T-helper 17 cell (primary cell): ENCODE measurements at regions not wholly inside any gene's neighbourhood (a gene's known extent, or its start where the extent isn't known, plus 50 kb on each side); places are given as distances from the start of the nearest gene placed in this dataset.

ENCODE experiments used
- ATAC-seq: fragments of 150-1000 bp; cut with Tn5 transposase; 2 replicates; pipeline ENCODE4 v1.10.0; 2021; ENCODE audit warnings: mild to moderate bottlenecking, moderate library complexity
- DNase-seq, 3 donors: peaks; one replicate each; pipeline versions ENCODE4 v3.0.0 to v3.0.0-alpha.2; 2020 to 2021
- H3K9me3 ChIP-seq: one replicate; pipeline ENCODE4 v1.7.0; 2013; ENCODE audit warnings: low read length, mild to moderate bottlenecking; ENCODE audit not compliant: control insufficient read depth, poor library complexity, severe bottlenecking
- H3K27ac Mint-ChIP-seq: one replicate; pipeline ENCODE4 v1.8.0; 2022; ENCODE audit warnings: mild to moderate bottlenecking, moderate library complexity, mixed read lengths
- H3K27me3 Mint-ChIP-seq: one replicate; pipeline ENCODE4 v1.8.0; 2022; ENCODE audit warnings: mixed read lengths
- H3K36me3 Mint-ChIP-seq: one replicate; pipeline ENCODE4 v1.8.0; 2022; ENCODE audit warnings: low read depth, mixed read lengths
- H3K4me1 Mint-ChIP-seq: one replicate; pipeline ENCODE4 v1.8.0; 2022; ENCODE audit warnings: mild to moderate bottlenecking, mixed read lengths
- H3K4me3 Mint-ChIP-seq: one replicate; pipeline ENCODE4 v1.8.0; 2022; ENCODE audit warnings: mild to moderate bottlenecking, moderate library complexity, mixed read lengths

DNA sequence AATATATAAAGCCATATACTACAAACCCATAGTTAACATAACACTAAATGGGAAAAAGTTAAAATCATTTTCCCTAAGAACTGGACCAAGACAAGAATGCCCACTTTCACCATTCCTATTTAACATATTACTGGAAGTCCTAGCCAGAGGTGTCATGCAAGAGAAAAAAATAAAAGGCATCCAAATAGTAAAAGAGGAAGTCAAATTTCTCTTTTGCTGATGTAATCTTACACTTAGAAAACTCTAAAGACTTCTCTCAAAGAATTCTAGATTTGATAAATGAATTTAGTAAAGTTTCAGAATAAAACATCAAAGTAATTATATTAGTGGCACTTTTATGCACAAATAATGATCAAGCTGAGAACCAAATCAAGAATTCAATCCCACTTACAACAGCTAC lies 678.9 kb upstream of the SLITRK5 start:
- ATAC-seq (no peak), DNase-seq (no peak)
- Mint-ChIP-seq H3K4me3 (no peak overlapping the region), H3K36me3 (no peaks in the 10 kb centered on the region), H3K27ac (no peak overlapping the region), H3K27me3 (no peaks in the 10 kb centered on the region), H3K4me1 (no peaks in the 10 kb centered on the region)
- no peaks in the 10 kb centered on the region for H3K9me3 ChIP-seq

DNA sequence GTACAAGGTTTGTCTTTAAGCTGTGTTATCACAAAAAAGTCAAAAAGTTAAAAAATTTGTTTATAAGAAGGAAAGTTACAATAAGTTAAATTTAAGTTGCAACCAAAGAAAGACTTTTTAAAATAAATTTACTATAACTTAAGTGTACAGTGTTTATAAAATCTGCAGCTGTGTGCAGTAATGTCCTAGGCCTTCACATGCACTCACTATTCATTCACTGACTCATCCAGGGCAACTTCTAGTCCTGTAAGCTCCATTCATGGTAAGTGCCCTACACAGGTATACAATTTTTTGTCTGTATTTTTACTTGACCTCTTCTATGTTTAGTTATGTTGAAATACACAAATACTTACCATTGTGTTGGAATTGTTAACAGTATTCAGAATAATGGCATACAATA lies 667.9 kb upstream of the SLITRK5 start:
- no peaks in the 10 kb centered on the region for H3K9me3 ChIP-seq
- Mint-ChIP-seq H3K27me3 (no peaks in the 10 kb centered on the region), H3K36me3 (no peaks in the 10 kb centered on the region), H3K4me1 (no peaks in the 10 kb centered on the region), H3K4me3 (no peak overlapping the region), H3K27ac (no peak overlapping the region)
- DNase-seq (no peak), ATAC-seq (no peak)

DNA sequence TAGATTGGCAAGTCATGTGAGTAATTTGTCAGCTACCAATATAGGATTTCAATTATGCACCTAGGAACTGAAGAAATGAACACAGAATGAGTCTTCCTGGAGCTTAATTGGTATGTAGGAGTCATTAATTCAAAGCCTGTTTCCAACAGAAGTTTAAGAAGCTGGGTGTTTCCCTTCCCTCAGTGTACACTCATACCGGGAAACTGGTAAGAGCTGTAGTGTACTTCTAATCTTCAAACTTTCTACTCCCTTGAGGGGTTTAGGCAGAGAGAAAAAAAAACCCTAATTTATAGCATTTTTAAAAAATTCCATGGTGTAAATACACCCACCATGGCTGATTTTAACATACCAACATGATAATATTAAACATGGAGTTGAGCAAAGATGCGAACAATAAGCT lies 665.7 kb upstream of the SLITRK5 start:
- H3K36me3 Mint-ChIP-seq, result no peaks in the 10 kb centered on the region
- H3K4me1 Mint-ChIP-seq, result no peaks in the 10 kb centered on the region
- no peaks in the 10 kb centered on the region for H3K27me3 Mint-ChIP-seq
- H3K4me3 Mint-ChIP-seq, result no peak overlapping the region
- no peak overlapping the region for H3K27ac Mint-ChIP-seq
- DNase-seq (no peak), ATAC-seq (no peak)
- no peaks in the 10 kb centered on the region for H3K9me3 ChIP-seq

DNA sequence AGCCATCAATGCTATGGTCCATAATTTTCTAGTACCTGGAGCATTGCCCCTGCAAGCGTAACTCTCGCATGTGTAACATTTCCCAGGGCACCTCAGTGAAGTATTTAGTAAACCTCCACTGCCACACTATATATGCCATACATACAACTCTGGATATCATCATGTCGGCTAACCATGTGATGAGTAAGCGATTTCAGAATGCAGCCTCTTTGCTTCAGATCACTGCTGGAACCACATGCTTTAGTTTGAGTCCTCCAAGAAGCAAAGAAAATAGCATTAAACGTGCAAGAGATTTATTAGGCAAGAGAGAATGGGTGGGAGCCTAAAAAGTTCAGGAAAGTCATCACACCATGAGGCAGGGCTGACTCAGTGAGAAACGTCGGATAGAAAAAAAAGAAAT lies 635.6 kb upstream of the SLITRK5 start:
- DNase-seq, result no peak
- no peak overlapping the region for H3K27ac Mint-ChIP-seq
- ATAC-seq, result no peak
- no peak overlapping the region for H3K4me3 Mint-ChIP-seq
- H3K4me1 Mint-ChIP-seq, result no peaks in the 10 kb centered on the region
- H3K27me3 Mint-ChIP-seq, result no peaks in the 10 kb centered on the region
- H3K9me3 ChIP-seq, result no peaks in the 10 kb centered on the region
- H3K36me3 Mint-ChIP-seq, result no peaks in the 10 kb centered on the region

DNA sequence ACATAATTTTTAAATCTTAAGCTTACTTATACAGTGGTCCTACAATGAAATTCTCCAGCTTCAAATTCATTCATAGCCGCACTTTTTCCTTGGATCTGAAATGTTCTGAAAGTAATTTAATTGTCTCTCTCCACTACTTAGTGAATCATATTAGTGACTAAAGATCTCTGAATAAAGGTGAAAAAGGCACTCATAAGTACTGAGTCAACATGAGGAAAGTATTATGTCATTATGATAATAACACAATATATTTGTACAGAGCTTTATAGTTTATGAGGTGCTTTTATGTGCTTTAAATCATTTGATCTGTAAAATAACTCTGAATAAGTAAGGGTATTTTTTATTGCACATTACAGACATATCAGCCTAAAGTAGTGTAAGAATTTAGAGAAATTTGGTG lies 628.2 kb upstream of the SLITRK5 start:
- no peak for ATAC-seq
- H3K27ac Mint-ChIP-seq, result no peak overlapping the region
- H3K27me3 Mint-ChIP-seq, result no peaks in the 10 kb centered on the region
- no peak for DNase-seq
- no peaks in the 10 kb centered on the region for H3K9me3 ChIP-seq
- H3K4me1 Mint-ChIP-seq, result no peaks in the 10 kb centered on the region
- no peak overlapping the region for H3K4me3 Mint-ChIP-seq
- H3K36me3 Mint-ChIP-seq, result no peaks in the 10 kb centered on the region

DNA sequence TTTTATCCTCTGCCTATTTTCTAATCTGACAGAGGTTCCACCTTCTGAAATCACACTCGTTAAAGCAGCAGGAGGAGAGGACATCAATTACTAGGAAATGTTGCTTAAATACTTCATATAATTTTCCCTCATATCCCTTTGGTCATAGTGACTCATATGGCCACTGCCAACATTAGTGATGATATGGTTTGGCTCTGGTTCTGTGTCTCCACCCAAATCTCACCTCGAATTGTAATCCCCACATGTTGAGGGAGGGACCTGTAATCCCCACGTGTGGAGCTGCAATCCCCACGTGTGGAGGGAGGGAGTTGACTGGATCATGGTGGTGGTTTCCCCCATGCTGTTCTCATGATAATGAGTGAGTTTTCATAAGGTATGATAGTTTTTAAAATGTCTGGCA lies 618.4 kb upstream of the SLITRK5 start:
- DNase-seq (no peak), ATAC-seq (no peak)
- Mint-ChIP-seq H3K4me3 (no peak overlapping the region), H3K36me3 (no peaks in the 10 kb centered on the region), H3K4me1 (no peaks in the 10 kb centered on the region), H3K27me3 (no peaks in the 10 kb centered on the region), H3K27ac (no peak overlapping the region)
- H3K9me3 ChIP-seq, result no peaks in the 10 kb centered on the region

DNA sequence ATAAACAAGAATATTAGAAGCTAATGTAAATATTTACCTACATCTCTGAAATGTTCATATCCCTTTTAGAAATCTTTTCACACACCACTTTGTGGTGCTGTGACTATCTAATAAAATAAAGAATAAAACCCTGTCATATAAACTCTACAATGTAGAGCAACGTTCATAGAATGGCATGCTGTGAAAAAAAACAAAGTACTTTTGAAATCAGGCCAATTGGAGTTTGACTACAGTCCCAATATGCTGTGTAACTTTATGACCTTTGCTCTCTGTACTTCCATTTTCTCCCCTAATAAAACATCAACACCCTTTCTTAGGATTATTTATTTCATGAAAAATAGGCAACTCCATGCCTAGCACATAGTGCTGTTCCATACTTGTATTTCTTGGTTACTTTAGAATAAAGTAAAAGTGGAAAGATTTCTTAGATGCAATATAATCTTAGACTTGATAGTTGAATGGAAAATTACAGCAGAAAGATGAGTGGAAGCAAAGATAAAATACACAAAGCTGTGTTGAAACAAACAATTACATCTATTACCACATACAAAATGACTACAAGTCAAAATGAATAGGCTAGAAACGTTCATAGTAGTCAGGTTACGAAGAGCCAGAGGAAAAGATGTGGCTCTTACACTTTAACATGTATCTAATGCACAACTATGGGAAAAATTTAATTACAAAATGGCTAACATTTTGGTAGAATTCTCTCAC lies 613.2 kb upstream of the SLITRK5 start:
- no peak for DNase-seq

DNA sequence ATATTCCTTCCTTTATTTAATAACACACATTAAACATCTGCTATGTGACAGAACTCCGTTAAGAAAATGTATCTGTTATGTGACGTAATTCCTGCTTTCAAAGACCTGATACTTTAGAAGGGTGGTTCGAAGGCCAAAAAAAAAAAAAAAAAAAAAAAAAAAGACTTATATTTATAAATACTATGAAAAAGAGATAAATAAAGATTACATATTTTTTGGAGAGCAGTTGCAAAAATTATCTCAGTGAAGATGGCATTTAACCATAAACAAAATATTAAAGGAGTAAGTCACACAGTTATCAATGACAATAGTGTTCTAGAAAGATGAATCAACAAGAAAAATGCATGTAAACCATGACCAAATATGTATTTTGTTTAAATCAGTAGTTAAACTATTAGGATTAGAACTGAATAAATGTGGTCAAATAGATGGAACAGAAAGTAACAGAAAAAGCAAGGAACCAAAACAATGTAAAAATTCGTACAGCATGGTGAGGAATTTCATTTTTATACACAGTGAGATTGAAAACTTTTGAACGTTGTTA lies 612.3 kb upstream of the SLITRK5 start:
- no peaks in the 10 kb centered on the region for H3K36me3 Mint-ChIP-seq
- DNase-seq, result no peak
- no peak overlapping the region for H3K4me3 Mint-ChIP-seq
- no peak for ATAC-seq
- H3K27me3 Mint-ChIP-seq, result no peaks in the 10 kb centered on the region
- no peaks in the 10 kb centered on the region for H3K4me1 Mint-ChIP-seq
- no peaks in the 10 kb centered on the region for H3K9me3 ChIP-seq
- no peak overlapping the region for H3K27ac Mint-ChIP-seq

More for the DNA sequence above, 613.2 kb upstream of the SLITRK5 start:
- Mint-ChIP-seq H3K4me3 (no peak overlapping the region), H3K4me1 (no peaks in the 10 kb centered on the region), H3K36me3 (no peaks in the 10 kb centered on the region), H3K27me3 (no peaks in the 10 kb centered on the region), H3K27ac (no peak overlapping the region)
- H3K9me3 ChIP-seq, result no peaks in the 10 kb centered on the region
- no peak for ATAC-seq

DNA sequence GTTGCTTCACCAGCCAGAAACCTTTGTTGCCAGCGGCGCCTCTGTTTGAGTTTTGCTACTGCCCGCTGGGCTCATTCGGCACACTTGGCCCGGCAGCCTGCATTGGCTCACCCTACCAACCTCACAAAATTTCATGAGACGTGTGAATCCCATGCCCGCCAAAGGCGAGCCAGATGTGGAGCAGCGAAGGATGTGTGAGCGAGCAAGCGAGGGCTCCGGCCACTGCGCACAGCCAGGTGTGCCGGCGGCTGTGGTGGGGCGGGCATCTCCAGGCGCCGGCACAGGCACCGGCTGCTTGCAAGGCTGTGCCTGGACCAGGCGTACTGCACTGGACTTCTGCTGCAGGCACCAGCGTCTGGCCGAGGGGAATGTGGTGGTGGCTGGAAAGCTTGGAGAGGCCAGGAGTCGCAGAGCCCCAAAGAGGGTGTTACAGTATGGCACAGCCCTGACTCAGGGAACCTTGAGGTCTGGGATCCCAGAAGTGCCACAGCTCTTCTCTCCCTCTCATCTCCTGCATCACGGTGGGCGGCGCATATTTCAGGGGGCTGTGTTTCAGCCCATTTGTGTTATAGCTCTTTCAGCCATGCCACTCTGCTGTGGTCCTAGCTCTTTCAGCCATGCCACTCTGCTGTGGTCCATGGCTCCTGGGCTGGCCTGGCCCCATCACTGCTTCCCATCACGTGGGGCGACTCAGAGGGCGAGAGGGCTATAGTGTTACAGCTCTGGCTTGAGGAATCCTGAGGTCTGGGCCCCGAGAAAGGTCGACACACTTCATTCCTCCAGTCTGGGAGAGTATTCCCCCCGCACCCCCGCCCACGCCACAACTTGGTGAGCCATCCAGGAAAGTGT lies 592.0 kb upstream of the SLITRK5 start:
- no peaks in the 10 kb centered on the region for H3K36me3 Mint-ChIP-seq
- H3K27me3 Mint-ChIP-seq, result no peaks in the 10 kb centered on the region
- H3K4me3 Mint-ChIP-seq, result no peak overlapping the region
- DNase-seq (no peak), ATAC-seq (no peak)
- no peak overlapping the region for H3K27ac Mint-ChIP-seq
- no peaks in the 10 kb centered on the region for H3K9me3 ChIP-seq
- no peaks in the 10 kb centered on the region for H3K4me1 Mint-ChIP-seq

DNA sequence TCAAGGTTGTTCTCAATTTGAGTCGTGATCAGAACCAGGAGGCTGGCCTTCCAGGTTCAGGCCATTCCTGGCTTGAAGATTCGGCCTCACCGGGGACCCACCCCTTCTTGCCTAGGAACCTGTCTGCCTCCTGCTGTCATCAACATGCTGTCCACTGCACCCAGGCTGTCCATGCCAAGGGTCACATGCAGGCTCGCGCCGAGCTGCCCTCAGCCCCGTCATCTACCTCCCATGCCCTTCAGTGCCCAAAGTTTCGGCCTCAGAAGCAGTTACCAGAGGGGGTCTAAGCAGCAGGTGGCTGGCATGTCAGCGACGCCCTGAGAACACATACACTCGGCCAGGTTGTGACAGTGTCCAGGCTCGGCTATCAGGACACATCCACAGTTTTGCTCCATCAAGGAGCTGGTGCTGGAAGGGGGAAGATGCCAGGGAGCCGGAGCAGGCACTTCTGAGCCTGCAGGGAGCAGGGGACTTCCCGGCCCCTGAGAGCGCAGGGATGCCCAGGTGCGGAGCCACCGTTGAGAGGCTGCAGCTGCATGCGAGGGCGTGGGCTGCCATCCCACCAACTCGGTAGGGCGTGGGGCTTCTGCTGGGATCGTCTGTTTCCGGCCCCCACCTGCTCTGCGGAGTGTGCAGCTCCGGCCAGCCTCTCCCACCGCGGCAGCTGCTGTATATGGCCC lies 590.9 kb upstream of the SLITRK5 start:
- H3K27me3 Mint-ChIP-seq, result no peaks in the 10 kb centered on the region
- no peak for ATAC-seq
- no peak overlapping the region for H3K27ac Mint-ChIP-seq
- H3K9me3 ChIP-seq, result no peaks in the 10 kb centered on the region
- H3K4me1 Mint-ChIP-seq, result no peaks in the 10 kb centered on the region
- no peak for DNase-seq
- H3K4me3 Mint-ChIP-seq, result no peak overlapping the region
- no peaks in the 10 kb centered on the region for H3K36me3 Mint-ChIP-seq

DNA sequence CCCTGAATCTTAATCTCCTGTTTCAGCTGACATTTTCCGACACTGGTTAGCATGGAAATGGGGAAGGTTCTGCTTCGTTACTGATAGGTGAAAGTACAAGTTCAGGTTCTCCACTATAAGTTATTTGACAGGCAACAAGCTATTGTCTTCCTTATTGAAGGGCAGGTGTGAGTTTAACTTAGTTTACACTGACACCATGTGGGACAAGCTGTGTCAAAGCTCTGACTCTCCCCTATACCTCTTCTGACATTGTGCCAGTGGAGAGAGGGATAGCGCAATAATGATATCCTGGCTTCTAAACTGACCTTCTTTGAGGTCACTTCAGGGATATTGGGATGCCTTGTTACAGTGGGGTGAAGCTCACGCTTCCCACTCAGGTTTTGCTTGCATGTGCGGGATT lies 587.0 kb upstream of the SLITRK5 start:
- Mint-ChIP-seq H3K27me3 (no peaks in the 10 kb centered on the region), H3K4me3 (no peak overlapping the region), H3K4me1 (no peaks in the 10 kb centered on the region), H3K36me3 (no peaks in the 10 kb centered on the region), H3K27ac (no peak overlapping the region)
- ATAC-seq, result no peak
- no peak for DNase-seq
- H3K9me3 ChIP-seq, result no peaks in the 10 kb centered on the region

DNA sequence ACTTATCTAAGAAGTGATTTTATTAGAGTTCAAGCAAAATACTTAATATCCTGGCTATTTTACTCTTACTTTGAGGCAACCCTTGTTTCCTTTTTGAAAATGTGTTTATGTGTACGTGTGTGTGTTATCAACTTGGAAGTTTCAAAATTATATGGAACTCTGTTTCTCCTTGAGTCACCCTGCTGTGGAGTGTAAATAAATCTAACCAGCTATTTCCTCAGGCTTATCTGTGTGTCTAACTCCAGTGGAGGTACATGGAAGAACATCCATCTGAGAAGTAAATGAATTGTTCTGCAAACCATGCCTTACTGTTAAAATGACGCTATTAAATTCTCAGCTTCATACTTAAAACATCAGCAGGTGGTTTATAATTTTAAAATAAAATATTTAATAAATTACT lies 583.4 kb upstream of the SLITRK5 start:
- Mint-ChIP-seq H3K4me1 (no peaks in the 10 kb centered on the region), H3K27ac (no peak overlapping the region), H3K27me3 (no peaks in the 10 kb centered on the region), H3K4me3 (no peak overlapping the region), H3K36me3 (no peaks in the 10 kb centered on the region)
- DNase-seq, result no peak
- no peak for ATAC-seq
- H3K9me3 ChIP-seq, result no peaks in the 10 kb centered on the region

DNA sequence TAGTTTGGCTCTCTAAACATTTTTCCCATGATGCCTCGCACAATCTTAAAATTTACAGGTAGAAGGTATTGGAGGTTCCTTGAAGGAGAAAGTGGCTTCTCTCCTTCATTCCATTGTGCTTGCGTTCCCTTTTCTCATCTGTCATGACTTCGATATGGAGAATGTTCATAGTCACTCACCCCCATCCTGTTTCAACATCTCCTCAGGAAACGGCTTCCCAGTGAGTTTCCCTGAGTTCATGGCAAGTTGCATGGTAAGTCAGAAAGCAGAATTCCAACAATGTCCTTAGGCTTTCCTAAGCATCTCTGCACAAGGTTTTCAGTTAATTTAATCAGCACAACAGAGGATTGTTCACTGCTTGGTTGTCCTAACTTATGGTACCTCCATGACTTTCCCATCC lies 581.8 kb upstream of the SLITRK5 start:
- Mint-ChIP-seq H3K4me3 (no peak overlapping the region), H3K36me3 (no peaks in the 10 kb centered on the region), H3K27me3 (no peaks in the 10 kb centered on the region), H3K4me1 (no peaks in the 10 kb centered on the region), H3K27ac (no peak overlapping the region)
- no peaks in the 10 kb centered on the region for H3K9me3 ChIP-seq
- no peak for ATAC-seq
- DNase-seq, result no peak
